ENCODE measurements at regions not wholly inside any gene's neighbourhood (a gene's known extent, or its start where the extent isn't known, plus 50 kb on each side); places are given as distances from the start of the nearest gene placed in this dataset.

- Histone ChIP-seq H3K4me3 (ENCODE audit: extremely low read depth in 1 of 4, insufficient read depth in 2 of 4, low read depth in 3 of 4, low read length in 4 of 4) (no peak overlapping the region), H3K23me2 (ENCODE audit: low read depth, low read length) (no peaks in the 10 kb centered on the region), H3K27me3 (replicated peaks in 1 of 4; ENCODE audit: control insufficient read depth in 3 of 4, extremely low read depth in 1 of 4, insufficient read depth in 3 of 4, low read length in 3 of 4) (no peaks in the 10 kb centered on the region), H4K5ac (ENCODE audit: insufficient read length, low read depth, low read length) (no peak overlapping the region), H3K4ac (replicated peaks; ENCODE audit: insufficient read length, low read depth, low read length) (no peak overlapping the region), H2BK15ac (ENCODE audit: low read length) (no peak overlapping the region), H3K14ac (ENCODE audit: insufficient read length) (no peak overlapping the region), H2BK12ac (ENCODE audit: low read depth, low read length) (no peak overlapping the region), H2BK5ac (ENCODE audit: low read depth, low read length) (no peak overlapping the region), H2AK5ac (ENCODE audit: low read depth, low read length) (no peak overlapping the region), H3K79me1 (ENCODE audit: low read depth, low read length) (no peaks in the 10 kb centered on the region), H2BK20ac (ENCODE audit: low read length) (no peak overlapping the region), H3K9ac (replicated peaks in 1 of 4; ENCODE audit: extremely low read depth in 1 of 4, low read depth in 3 of 4, low read length in 3 of 4) (no peak overlapping the region), H3K9me3 (ENCODE audit: insufficient read depth in 2 of 2, low read depth in 1 of 2, low read length in 1 of 2) (no peaks in the 10 kb centered on the region), H3K79me2 (ENCODE audit: control insufficient read depth in 1 of 2, insufficient read depth in 2 of 2, low read length in 2 of 2) (no peaks in the 10 kb centered on the region), H3K27ac (ENCODE audit: low read depth, low read length) (no peak overlapping the region), H4K91ac (replicated peaks; ENCODE audit: insufficient read length, low read length) (no peak overlapping the region), H2BK120ac (replicated peaks; ENCODE audit: low read depth, low read length) (no peak overlapping the region), H3K36me3 (ENCODE audit: control insufficient read depth in 2 of 4, insufficient read depth in 4 of 4, low read length in 3 of 4) (no peaks in the 10 kb centered on the region), H4K20me1 (replicated peaks in 1 of 2; ENCODE audit: control insufficient read depth in 1 of 2, insufficient read depth in 2 of 2, low read length in 2 of 2) (no peaks in the 10 kb centered on the region), H4K8ac (ENCODE audit: extremely low read depth, insufficient read depth, low read length) (no peak overlapping the region), H3K56ac (replicated peaks; ENCODE audit: insufficient read length, low read depth, low read length) (no peak overlapping the region), H3K23ac (ENCODE audit: insufficient read length) (no peak overlapping the region), H2AFZ (ENCODE audit: low read length) (no peak overlapping the region), H3K18ac (ENCODE audit: extremely low read depth, low read length) (no peak overlapping the region), H3K4me1 (replicated peaks in 1 of 4; ENCODE audit: control insufficient read depth in 3 of 4, insufficient read depth in 4 of 4, low read length in 3 of 4) (no peaks in the 10 kb centered on the region; a peak in 1 of 7 replicates), H3K4me2 (ENCODE audit: insufficient read depth in 1 of 2, low read depth in 2 of 2, low read length in 2 of 2) (no peak overlapping the region)
- FAIRE-seq (no peak), DNase-seq (ENCODE audit: low read depth in 1 of 2, low spot score in 2 of 2) (no peak)
- CTCF ChIA-PET (ENCODE audit: partially characterized antibody) = interaction anchor here (0.5 to 4.8 kb wide), 7 partner anchors 8 to 863 kb away, joined by 3 to 44 read pairs (median 4); no protein-coding TSS in a partner anchor
- WGBS, 2 experiments (ENCODE audit: extremely low coverage in 1 of 2, insufficient coverage in 1 of 2, insufficient read length in 1 of 2, insufficient replicate concordance in 2 of 2, low coverage in 1 of 2, low lambda C conversion rate in 2 of 2, missing lambda C conversion rate in 1 of 2) = 89% methylated on average over 2 of the region's 2 CpGs; no CpG with 5 or more reads in 1 of the 2 experiments
- POLR2A ChIA-PET (ENCODE audit: partially characterized antibody) = no interaction called here
- TF ChIP-seq RBBP5 (IDR thresholded peaks at IDR 0.05; ENCODE audit: borderline replicate concordance, low read depth, low read length) = no peak
- no peak for TF ChIP-seq TCF12 (IDR thresholded peaks at IDR 0.05; ENCODE audit: low read depth, low read length)
- TF ChIP-seq SP2 (IDR thresholded peaks at IDR 0.05; ENCODE audit: low read length) = no peak
- TF ChIP-seq POLR2AphosphoS5 (IDR thresholded peaks at IDR 0.05; ENCODE audit: low read depth, low read length) = no peak
- no peak for TF ChIP-seq TAF7 (optimal IDR thresholded peaks at IDR 0.05; ENCODE audit: borderline replicate concordance, low read depth, low read length)
- no peak for TF ChIP-seq POU5F1 (IDR thresholded peaks at IDR 0.05; ENCODE audit: low read depth, low read length)
- TF ChIP-seq JUN (IDR thresholded peaks at IDR 0.05; ENCODE audit: low read depth, low read length) = no peak
- TF ChIP-seq RAD21 (IDR thresholded peaks at IDR 0.05 in 1 of 2, conservative IDR thresholded peaks at IDR 0.05 in 1 of 2; ENCODE audit: low read depth in 2 of 2, low read length in 2 of 2) = no peak
- TF ChIP-seq NANOG (IDR thresholded peaks at IDR 0.05; ENCODE audit: insufficient read depth, low read depth, low read length, poor library complexity, severe bottlenecking) = no peak
- no peak for TF ChIP-seq MAX (IDR thresholded peaks at IDR 0.05)
- no peak for TF ChIP-seq SIN3A (conservative IDR thresholded peaks at IDR 0.05 in 1 of 2, IDR thresholded peaks at IDR 0.05 in 1 of 2; ENCODE audit: low read depth in 1 of 2, low read length in 2 of 2)
- no peak for TF ChIP-seq CBX5 (IDR thresholded peaks at IDR 0.05; ENCODE audit: low read depth, low read length)
- no peak for TF ChIP-seq TBP (IDR thresholded peaks at IDR 0.05; ENCODE audit: low read depth, low read length)
These were observed 61.0 kb upstream of the MAFB start for GRCh38 chr20:40749985-40750506.
